ENCODE measurements at regions not wholly inside any gene's neighbourhood (a gene's known extent, or its start where the extent isn't known, plus 50 kb on each side); places are given as distances from the start of the nearest gene placed in this dataset.

GRCh38 chr11:93959663-93960062 lies 61.5 kb upstream of the HEPHL1 start:
- no peak for DNase-seq (ENCODE audit: low read depth)

- no peak for DNase-seq (ENCODE audit: low read depth)
Measured at GRCh38 chr11:93963072-93963471, 58.1 kb upstream of the HEPHL1 start.

GRCh38 chr11:93967258-93967657 lies 53.9 kb upstream of the HEPHL1 start:
- no peak for DNase-seq (ENCODE audit: low read depth)

- DNase-seq (ENCODE audit: low read depth): no peak
Measured at GRCh38 chr11:93967944-93968343, 53.2 kb upstream of the HEPHL1 start.

- DNase-seq (ENCODE audit: low read depth): no peak
Measured at GRCh38 chr11:93969925-93970922, 50.9 kb upstream of the HEPHL1 start.
